Liver (tissue), 8 donors: ENCODE measurements at regions not wholly inside any gene's neighbourhood (a gene's known extent, or its start where the extent isn't known, plus 50 kb on each side); places are given as distances from the start of the nearest gene placed in this dataset.
"Not testable (repeated sequence)": the region's sequence is repeated elsewhere in the genome, so short reads cannot be mapped to it uniquely, and the experiment has no call there.

Experiments used
- DNase-seq: peaks from one replicate; pipeline ENCODE4 v3.0.0-alpha.2; 2017; ENCODE audit warnings: low spot score
- H3K27ac ChIP-seq, 2 donors: one replicate each; pipeline ENCODE4 v1.7.0; 2013; ENCODE audit warnings: inconsistent platforms in 2 of 2, low read length in 2 of 2, control low read depth in 1 of 2, low read depth in 1 of 2, mild to moderate bottlenecking in 1 of 2
- H3K27me3 ChIP-seq, 4 donors: one replicate each; pipeline versions ENCODE4 v1.6.1 to v1.7.0; 2013; ENCODE audit warnings: low read length in 3 of 4, inconsistent platforms in 1 of 4, mild to moderate bottlenecking in 1 of 4, moderate library complexity in 1 of 4; ENCODE audit not compliant: control insufficient read depth in 4 of 4, insufficient read depth in 4 of 4
- H3K36me3 ChIP-seq, 4 donors: one replicate each; pipeline versions ENCODE4 v1.6.1 to v1.7.0; 2013; ENCODE audit warnings: low read length in 3 of 4, mild to moderate bottlenecking in 3 of 4, low read depth in 1 of 4, moderate library complexity in 1 of 4; ENCODE audit not compliant: control insufficient read depth in 4 of 4, insufficient read depth in 3 of 4
- H3K4me1 ChIP-seq, 4 donors: one replicate each; pipeline versions ENCODE4 v1.6.1 to v1.7.0; 2013; ENCODE audit warnings: low read length in 3 of 4, mild to moderate bottlenecking in 3 of 4, moderate library complexity in 1 of 4; ENCODE audit not compliant: control insufficient read depth in 4 of 4, insufficient read depth in 4 of 4
- H3K4me3 ChIP-seq, 3 donors: one replicate each; pipeline versions ENCODE4 v1.6.1 to v1.7.0; 2013; ENCODE audit warnings: low read length in 3 of 3, control low read depth in 1 of 3, low read depth in 1 of 3, mild to moderate bottlenecking in 1 of 3
- H3K9ac ChIP-seq, 2 donors: one replicate each; pipeline ENCODE4 v1.7.0; 2013; ENCODE audit warnings: low read length in 2 of 2, mild to moderate bottlenecking in 2 of 2, moderate library complexity in 2 of 2, control low read depth in 1 of 2, low read depth in 1 of 2
- H3K9me3 ChIP-seq, 4 donors: one replicate each; pipeline versions ENCODE4 v1.6.1 to v1.7.0; 2013; ENCODE audit warnings: low read length in 3 of 4; ENCODE audit not compliant: control insufficient read depth in 4 of 4
- RAD21 ChIP-seq, 2 donors: IDR thresholded peaks; 2 replicates each; pipeline ENCODE4 v1.6.1; 2016; ENCODE audit warnings: antibody characterized with exemption in 2 of 2, mild to moderate bottlenecking in 2 of 2
- WGBS: extraction: QIAGEN DNeasy Blood & Tissue Kit; methylation state at CpG from one replicate; pipeline ENCODE4 v1.1.7; 2013; 5-methylcytosine and 5-hydroxymethylcytosine counted together
- TF ChIP-seq, protein P1 (sequence below): fragments of 150-350 bp; IDR thresholded peaks from 2 replicates; pipeline ENCODE4 v1.5.1; 2017; ENCODE audit warnings: improper control_type of control experiment, low read depth, low read length; ENCODE audit not compliant: missing input control
- donor health status: healthy.
- donor health status: healthy.
- donor health status: healthy.
- donor health status: healthy.
- donor health status: healthy.

GRCh38 chrX:98850639-98851038 is 1559.4 kb downstream of the PCDH19 start:
- H3K27me3 ChIP-seq, H3K27ac ChIP-seq, H3K36me3 ChIP-seq, H3K4me3 ChIP-seq, DNase-seq, H3K9ac ChIP-seq, H3K4me1 ChIP-seq, H3K9me3 ChIP-seq: not testable (repeated sequence)
- WGBS: 39% methylated on average over 6 of the region's 6 CpGs
- TF ChIP-seq, protein P1, sequence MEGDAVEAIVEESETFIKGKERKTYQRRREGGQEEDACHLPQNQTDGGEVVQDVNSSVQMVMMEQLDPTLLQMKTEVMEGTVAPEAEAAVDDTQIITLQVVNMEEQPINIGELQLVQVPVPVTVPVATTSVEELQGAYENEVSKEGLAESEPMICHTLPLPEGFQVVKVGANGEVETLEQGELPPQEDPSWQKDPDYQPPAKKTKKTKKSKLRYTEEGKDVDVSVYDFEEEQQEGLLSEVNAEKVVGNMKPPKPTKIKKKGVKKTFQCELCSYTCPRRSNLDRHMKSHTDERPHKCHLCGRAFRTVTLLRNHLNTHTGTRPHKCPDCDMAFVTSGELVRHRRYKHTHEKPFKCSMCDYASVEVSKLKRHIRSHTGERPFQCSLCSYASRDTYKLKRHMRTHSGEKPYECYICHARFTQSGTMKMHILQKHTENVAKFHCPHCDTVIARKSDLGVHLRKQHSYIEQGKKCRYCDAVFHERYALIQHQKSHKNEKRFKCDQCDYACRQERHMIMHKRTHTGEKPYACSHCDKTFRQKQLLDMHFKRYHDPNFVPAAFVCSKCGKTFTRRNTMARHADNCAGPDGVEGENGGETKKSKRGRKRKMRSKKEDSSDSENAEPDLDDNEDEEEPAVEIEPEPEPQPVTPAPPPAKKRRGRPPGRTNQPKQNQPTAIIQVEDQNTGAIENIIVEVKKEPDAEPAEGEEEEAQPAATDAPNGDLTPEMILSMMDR: peak; percentile 16
- TF ChIP-seq RAD21 (IDR thresholded peaks at IDR 0.05): peak; percentile 46 to 79
